HG03095 (cell line): ENCODE measurements at regions not wholly inside any gene's neighbourhood (a gene's known extent, or its start where the extent isn't known, plus 50 kb on each side); places are given as distances from the start of the nearest gene placed in this dataset.
"Not testable (repeated sequence)": the region's sequence is repeated elsewhere in the genome, so short reads cannot be mapped to it uniquely, and the experiment has no call there.

ENCODE experiments used
- ATAC-seq: cut with Tn5 transposase; IDR thresholded peaks from one replicate; pipeline ENCODE4 v1.9.1; 2021; ENCODE audit warnings: moderate library complexity; ENCODE audit not compliant: unreplicated experiment

DNA sequence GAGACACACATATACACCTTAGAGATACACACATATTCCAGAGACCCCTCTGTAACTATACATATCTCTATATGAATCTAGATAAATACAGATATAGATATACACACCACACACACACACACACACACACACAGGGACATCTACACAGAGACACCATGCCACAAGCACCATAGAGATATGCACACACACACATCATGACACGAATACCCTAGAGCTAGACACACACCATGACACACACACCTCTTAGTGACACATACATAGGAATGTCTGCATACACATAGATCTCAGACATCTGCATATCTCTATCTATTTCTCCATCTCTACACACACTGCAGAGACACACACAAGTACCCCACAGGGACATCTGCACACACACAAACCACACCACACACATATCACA lies 270.0 kb downstream of the CYRIA start:
- no peak for ATAC-seq

DNA sequence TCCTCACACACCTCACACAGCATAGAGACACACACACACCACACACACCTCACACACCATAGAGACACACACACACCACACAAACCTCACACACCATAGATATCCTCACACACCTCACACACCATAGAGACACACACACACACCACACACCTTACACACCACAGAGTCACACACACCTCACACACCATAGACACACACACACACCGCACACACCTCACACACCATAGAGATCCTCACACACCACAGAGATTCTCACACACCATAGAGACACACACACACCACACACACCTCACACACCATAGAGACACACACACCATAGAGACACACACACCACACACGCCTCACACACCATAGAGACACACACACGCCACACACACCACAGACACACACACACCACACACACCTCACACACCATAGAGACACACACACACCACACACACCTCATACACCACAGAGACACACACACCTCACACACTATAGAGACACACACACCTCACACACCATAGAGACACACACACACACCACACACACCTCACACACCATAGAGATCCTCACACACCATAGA lies 270.6 kb downstream of the CYRIA start:
- no peak for ATAC-seq

DNA sequence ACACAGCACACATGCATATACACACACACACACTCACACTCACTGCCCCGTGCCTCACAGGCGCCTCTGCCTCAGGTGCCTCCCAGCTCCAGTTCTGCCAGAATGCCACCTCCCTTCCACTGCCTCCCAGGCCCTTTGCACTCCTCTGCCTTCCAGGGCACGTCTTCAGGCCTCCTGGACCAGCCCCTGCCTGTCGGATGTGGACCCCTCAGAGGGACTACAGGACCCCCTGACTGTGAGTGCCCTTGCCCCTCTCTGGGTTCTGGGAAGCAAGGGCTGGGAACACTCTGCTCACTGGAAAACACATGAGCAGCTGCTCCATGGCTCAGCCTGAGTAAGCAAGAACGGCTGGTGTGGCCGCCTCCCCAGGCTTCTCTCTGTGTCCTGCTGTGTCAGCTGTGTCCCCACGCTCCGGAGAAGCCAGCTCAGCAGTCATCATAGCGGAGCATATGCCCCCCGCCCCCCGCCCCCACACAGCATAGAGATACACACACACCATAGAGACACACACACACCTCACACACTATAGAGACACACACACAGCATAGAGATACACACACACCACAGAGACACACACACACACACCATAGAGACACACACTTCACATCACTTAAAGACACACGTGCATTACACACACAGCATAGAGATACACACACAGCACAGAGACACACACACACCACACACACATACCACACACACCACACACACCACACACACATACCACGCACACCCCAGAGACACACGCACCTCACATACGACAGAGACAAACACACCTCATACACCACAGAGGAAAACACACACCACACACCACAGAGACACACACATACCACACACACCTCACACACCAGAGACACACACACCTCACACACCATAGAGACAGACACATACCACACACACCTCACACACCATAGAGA lies 271.3 kb downstream of the CYRIA start:
- ATAC-seq, result no peak

DNA sequence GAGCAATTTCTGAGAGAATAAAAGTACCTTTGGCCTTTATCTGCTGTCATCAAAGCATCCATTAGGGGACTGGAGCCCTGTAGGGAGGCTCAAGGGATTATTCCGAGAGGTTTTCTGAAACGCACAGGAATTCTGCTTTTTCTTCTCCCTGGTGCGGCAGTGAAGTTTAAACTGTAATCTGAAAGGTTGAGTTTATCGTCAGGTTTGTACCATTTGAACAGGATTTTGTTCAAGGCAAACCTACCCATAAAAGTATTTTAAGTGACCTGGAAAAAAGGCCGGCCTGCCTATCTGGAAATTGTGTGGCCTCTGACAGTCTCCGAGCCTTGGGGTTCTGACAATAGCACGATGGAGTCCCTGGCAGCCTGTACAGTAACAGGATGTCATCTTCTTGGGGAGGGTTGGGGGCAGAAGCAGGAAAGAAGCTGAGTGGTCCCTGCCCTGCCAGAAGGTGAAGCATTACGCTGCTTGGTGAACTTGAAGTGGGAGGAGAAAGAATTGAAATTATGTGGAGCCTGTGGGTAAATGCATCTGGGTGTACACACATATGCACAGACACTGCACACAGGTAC lies 272.0 kb downstream of the CYRIA start:
- ATAC-seq, result no peak

DNA sequence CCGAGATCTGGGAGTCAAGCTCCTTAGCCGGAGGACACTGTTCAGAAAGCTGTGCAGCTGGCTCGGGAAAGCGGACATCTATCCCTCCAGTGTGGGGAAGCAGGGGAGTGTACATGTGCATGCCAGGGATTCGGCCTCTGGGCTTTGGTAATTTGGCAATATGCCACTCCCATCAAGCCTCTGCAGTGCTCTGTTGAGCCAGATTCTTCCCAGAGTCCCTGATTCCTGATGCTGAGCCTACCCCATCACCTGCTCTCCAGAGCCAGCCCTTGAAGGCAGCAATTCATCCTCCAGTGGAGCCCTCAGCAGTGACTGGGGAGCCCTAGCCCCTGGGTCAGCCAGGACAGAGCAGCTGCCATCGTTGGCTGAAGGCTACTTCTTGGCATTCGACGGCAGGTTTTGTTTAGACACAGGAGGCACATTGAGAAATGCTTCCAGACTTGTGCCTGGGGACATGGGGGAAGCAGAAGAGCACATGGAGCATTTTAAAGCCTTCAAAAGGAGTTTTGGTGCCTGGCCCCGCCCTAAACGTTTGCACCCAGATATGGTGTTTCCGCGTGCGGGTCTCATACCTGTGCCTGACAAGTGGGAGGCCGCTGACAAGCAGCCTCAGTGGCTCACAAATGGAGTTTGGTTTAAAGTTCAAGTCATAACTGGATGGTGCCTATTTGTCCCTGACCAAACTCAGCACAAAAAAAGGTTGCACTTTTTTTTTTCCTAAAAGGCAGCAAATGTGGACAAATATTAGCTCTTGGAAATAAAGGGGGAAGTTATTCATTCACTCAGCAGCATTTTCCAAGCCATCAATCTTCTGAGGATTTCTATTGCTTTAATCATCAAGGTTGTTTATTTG lies 272.8 kb downstream of the CYRIA start:
- ATAC-seq, result no peak

DNA sequence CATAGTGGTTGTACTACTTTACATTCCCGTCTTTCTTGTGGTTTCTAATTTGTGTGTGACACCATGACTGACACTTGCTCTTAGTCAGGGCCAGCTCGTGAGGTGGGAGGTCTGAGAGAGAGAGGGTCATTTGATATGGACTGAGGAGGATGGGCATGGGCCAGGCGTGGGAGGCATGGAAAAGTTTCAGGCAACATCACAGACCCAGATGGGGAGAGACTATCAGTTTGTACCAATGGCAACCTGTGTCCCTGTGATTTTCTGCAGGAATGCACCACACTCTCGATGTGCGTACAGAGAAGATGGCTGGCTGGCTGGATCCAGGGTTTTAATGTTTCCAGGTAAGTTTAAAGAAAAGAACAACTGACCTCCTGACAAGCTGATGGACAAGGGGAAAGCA lies 273.6 kb downstream of the CYRIA start:
- no peak for ATAC-seq

DNA sequence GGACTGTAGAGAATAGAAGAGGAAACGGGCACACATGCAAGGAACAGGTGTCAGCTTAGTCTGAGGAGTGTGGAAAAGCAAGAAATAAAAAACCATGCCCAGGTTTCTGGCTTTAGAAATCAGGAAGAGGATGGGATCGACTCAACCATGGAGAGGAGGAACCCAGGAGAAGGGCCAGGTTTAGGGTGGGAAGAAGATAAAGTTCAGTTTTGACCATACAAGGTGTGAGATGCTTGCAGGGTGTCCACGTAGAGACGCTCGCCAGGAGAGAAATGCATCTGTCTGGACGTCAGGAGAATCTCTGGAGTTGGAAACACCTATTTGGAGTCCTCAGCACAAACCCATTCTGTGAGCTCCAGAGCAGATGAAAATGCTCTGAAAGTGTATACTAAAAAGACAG lies 275.1 kb downstream of the CYRIA start:
- no peak for ATAC-seq

DNA sequence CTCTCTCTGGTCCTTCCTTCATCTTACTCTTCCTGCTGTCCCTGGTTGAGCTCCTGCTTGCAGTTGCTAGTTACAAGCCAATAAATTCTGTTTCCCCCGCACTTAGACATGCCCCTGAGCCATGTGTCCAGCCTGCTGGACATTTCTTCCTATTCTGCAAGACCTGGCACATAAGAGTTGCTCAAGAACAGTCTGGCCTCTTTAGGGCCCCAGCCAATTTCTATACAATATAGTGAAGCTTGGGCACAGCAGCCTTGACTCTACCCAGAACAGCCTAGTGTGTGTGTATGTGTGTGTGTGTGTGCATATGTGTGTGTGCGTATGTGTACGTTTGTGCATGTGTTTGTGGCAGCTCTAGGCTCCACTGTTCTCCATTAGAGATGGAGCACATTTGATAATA lies 276.0 kb downstream of the CYRIA start:
- no peak for ATAC-seq

DNA sequence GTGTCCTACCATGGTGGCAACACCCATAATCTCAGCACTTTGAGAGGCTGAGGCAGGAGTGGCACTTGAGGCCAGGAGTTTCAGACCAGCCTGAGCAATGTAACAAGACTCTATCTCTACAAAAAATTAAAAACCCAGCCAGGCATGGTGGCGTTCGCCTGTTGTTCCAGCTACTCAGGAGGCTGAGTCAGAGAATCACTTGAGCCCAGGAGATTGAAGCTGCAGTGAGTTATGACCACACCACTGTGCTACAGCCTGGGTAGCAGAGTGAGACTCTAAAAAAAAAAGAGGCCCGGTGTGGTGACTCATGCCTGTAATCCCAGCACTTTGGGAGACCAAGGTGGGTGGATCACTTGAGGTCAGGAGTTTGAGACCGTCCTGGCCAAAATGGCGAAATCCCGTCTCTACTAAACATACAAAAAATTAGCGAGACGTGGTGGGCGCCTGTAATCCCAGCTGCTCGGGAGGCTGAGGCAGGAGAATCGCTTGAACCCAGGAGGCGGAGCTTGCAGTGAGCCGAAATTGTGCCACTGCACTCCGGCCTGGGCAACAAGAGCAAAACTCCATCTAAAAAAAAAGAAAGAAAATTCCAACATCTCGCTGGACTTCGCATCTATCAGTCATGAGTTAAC lies 277.3 kb downstream of the CYRIA start:
- ATAC-seq, result not testable (repeated sequence)

DNA sequence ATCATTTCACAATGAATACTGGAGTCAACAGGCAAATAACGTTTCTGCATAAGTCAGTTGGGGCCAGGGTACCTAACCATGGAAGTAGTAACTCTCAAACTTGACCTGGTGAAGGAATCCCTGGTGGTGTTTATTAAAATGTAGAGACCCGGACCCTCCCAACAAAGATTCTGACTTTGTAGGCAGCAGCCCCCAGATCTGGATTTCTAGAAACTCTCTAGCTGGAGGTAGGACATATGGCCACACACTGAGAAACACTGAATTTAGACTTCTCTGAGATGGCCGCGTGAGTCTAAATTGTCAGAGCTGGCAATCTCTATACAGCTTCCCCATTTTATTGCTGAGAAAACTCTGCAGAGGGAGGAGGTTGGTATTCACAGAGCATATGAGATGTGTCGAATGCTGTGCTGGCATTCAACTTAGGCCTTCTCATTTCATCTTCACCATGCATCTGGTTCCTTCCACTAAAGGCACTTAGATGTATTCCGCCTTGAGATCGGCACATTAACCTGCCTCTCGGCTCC lies 278.1 kb downstream of the CYRIA start:
- no peak for ATAC-seq

DNA sequence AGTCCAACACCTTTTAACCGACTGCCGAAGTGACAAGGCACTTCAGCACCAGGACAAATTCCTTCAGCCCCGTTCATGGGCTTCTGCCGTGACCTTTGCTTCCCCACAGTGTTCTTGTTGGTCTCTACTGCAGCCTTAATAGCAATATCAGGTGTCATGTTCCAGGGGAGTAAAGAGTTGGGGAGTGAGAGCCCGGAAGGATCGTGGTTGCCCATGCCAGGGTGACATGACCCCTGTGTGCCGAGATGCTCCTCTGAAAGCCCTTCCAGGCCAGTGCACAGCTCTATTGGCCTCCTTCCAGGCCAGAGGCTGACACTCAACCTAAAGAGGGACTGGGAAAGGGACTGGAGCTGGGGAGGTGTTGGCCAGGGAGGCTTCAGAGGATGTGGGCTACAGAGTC lies 279.2 kb downstream of the CYRIA start:
- no peak for ATAC-seq

DNA sequence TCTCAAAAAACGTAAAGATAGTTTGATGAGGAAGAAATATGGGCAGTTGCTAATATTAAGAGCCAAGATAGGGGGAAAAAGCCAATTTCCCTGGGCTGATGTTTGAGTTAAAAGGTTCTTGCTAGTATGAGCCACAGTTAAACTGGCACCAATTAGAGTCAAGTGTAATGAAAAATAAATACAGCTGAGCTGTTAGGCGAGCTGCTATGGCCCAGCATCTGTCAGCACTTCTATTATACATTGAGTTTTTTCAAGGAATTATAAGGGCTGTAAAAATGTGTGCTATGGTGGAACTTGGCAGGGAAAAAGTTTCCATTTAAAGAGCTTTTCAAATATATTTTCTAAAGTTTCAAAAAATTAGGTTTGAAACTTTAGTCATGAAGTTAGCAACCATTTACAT lies 279.6 kb downstream of the CYRIA start:
- ATAC-seq, result no peak

DNA sequence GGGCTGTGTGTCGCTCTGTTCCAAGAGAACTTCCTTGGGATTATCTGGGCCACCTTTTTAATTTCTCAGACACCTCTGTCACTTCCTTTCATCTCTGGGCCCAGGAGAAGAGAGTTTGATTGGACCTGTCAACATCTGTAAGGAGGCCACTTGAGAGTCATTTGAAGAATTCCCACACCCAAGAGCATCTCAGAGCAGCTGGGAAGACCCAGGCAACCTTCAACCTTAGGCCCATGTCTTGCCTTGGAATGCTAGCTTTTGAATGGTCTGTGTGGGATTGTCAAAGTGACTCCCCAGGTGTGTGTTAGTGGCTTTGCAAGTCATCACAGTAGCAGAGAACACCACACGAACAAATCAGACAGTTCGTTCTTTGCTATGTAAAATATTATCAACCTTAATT lies 280.3 kb downstream of the CYRIA start:
- ATAC-seq, result no peak

DNA sequence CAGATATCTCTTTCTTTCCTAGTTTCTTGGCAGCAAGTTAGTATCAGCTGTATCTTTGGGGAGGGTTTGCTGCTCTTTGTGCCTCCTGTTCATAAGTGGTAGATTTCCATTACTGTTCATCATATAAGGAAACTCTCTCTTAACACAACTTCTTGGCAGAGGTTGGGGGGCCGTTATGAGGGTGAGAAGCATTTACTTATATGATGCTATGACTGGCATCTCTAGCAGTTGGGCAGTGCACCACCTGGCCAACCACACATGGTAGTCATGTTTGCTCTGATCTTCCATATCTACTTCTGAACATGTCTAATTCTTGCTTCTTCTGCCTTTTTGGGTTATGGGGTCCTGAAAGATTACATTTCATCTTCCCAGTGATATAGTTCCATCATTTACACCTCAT lies 282.2 kb downstream of the CYRIA start:
- no peak for ATAC-seq

DNA sequence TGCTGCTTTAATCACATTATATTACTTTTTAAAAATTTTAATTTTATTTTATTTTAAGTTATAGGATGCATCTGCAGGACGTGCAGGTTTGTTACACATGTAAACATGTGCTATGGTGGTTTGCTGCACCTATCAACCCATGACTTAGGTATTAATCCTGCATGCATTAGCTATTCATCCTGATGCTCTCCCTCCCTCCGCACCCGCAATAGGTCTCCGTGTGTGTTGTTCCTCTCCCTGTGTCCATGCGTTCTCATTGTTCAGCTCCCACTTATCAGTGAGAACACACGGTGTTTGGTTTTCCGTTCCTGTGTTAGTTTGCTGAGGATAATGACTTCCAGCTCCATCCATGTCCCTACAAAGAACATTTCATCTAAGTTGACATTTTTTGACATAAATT lies 283.2 kb downstream of the CYRIA start:
- ATAC-seq, result no peak

DNA sequence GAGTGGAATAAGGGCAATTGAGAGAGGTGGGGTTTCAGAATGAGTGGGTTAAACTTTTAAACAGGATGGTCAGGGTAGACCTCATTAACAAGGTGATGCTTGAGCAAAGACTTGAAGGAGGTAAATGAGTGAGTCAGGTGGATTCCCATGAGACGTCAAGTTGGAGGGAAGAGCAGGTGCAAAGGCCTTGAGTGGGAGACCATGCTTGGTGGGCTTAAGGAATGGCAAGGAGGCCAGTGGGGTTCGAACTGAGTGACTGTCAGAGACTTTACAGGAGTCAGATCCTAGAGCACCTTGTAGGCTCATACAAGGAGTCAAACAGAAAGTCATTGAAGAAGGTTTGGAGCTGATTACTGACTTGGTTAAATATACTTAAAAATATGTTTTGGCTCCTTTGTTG lies 284.1 kb downstream of the CYRIA start:
- ATAC-seq, result no peak

DNA sequence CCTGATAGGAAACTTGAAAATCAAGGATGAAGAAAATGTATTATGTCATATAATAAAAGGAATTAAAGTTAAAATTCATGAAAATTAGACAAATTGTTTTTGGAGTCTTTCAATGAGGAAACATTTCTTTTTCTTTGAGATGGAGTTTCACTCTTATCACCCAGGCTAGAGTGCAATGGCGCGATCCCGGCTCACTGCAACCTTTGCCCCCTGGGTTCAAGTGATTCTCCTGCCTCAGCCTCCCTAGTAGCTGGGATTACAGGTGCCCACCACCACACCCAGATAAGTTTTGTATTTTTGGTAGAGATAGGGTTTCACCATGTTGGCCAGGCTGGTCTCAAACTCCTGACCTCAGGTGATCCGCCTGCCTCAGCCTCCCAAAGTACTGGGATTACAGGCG lies 285.7 kb downstream of the CYRIA start:
- not testable (repeated sequence) for ATAC-seq

DNA sequence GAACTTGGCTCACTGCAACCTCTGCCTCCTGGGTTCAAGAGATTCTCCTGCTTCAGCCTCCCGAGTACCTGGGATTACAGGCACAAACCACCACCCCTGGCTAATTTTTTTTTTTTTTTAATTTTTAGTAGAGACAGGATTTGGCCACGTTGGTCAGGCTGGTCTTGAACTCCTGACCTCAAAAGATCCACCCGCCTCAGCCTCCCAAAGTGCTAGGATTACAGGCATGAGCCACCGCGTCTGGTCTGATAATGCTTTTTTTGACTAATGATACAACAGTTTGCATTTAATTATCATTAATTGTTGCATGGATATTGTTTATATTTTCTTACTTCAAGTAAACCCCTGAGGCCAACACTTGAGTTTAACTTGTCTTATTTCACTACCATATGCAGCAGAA lies 286.6 kb downstream of the CYRIA start:
- ATAC-seq, result not testable (repeated sequence)

DNA sequence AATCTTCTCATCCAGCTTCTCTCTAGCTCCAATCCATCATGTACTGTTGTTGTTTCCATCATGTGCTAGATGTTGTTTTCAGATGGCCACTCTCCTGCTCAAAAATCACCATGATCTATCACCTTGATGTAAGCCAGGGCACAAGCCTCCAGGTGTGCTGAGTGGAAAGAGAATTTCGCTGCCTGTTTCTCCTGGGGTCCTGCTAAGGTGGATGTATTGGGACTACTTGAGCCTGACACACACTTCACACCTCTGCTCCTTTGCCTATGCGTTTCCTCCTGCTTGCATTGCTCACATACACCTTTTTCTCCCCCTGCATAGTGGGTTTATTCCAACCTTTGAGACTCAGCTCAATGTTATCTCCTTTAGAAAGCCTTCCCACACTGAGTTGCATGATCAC lies 287.6 kb downstream of the CYRIA start:
- ATAC-seq, result no peak

DNA sequence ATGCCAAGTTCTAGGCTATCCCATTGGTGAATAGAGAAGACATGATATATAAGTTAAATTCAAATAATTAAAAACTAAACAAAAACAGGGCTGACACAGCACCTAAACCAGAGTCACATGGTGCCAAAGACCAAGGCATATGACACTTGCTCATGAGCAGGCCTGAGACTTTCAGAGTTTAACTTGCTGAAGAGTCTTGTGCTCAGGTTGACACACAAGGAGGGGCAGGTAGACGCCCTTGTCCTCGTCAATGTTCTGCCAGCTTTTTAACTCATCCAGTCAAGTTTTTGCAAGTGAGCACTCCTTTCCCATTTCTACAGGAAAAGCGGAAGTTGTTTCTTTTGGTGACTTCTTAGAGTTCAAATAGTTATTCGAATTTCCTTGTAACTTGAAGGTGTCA lies 289.7 kb downstream of the CYRIA start:
- no peak for ATAC-seq

DNA sequence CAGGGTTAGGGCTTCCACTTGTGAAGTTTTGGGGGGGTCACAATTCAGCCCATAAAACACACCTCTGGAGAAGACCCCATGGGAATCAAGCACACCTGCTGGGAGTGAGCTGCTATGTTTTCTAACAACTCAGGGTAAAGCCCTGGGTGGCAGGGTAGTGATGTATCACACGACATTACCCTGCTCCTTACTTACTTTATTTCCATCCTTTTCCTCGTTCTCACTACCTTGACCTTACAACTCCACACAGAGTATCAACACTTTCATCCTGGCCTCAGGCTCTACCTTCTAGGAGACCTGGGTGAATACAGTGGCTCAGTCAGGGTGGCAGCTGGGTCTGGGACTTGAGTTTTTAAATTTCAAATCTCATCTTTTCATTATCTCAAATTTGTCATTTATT lies 290.3 kb downstream of the CYRIA start:
- no peak for ATAC-seq
